Right atrium auricular region (tissue), 2 donors: ENCODE measurements at regions not wholly inside any gene's neighbourhood (a gene's known extent, or its start where the extent isn't known, plus 50 kb on each side); places are given as distances from the start of the nearest gene placed in this dataset.
A peak's percentile ranks its signal among the peaks of the same experiment; 100 is the strongest.

Experiments used
- DNase-seq: peaks from one replicate; pipeline ENCODE4 v3.0.0-alpha.2; 2019; ENCODE audit warnings: low spot score
- H3K27ac ChIP-seq, 2 donors: fragments of 200-600 bp; sonication (generic); 1 replicate in 1 of 2; 2 replicates in 1 of 2; pipeline ENCODE4 v1.5.1; 2016 to 2019
- H3K27me3 ChIP-seq, 2 donors: fragments of 200-600 bp; sonication (generic); one replicate each; pipeline versions ENCODE4 v1.5.1 to v1.6.0; 2017 to 2019
- H3K36me3 ChIP-seq: fragments of 200-600 bp; sonication (generic); one replicate; pipeline ENCODE4 v1.5.1; 2016
- H3K4me1 ChIP-seq, 2 donors: fragments of 200-600 bp; sonication (generic); one replicate each; pipeline versions ENCODE4 v1.5.1 to v1.6.0; 2017 to 2019
- H3K4me3 ChIP-seq, 2 donors: fragments of 200-600 bp; sonication (generic); 1 replicate in 1 of 2; 2 replicates in 1 of 2; pipeline ENCODE4 v1.5.1; 2017 to 2019; ENCODE audit warnings: mild to moderate bottlenecking in 1 of 2, moderate library complexity in 1 of 2
- H3K9me3 ChIP-seq, 2 donors: fragments of 200-600 bp; sonication (generic); one replicate each; pipeline ENCODE4 v1.5.1; 2019
- TF ChIP-seq, protein P1 (sequence below), 2 donors: fragments of 200-600 bp; sonication (generic); IDR thresholded peaks; one replicate each; pipeline ENCODE4 v1.5.1; 2019; ENCODE audit warnings: antibody characterized with exemption in 2 of 2

DNA sequence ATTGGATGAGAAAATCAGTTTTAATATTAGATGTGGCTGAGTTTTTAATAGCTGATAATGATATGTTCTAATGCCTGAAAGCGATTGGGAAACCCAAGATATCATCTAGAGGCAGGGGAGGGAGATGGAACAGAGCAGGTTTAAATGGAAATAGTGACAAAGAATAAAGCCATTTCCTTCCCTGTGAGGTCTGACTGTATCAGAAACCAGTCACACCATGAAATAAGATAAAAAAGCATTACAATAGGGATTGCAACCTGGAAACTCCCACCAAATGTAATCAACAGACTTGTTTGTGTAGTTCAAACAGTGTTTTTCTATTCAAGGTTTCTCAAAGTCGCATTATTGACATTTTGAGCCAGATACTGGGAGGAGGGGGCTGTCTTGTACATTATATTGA, 110.1 kb upstream of the SMIM23 start:
- DNase-seq, result no peak
- no peak overlapping the region for H3K4me3 ChIP-seq
- H3K27me3 ChIP-seq, result no peaks in the 10 kb centered on the region
- TF ChIP-seq, protein P1, sequence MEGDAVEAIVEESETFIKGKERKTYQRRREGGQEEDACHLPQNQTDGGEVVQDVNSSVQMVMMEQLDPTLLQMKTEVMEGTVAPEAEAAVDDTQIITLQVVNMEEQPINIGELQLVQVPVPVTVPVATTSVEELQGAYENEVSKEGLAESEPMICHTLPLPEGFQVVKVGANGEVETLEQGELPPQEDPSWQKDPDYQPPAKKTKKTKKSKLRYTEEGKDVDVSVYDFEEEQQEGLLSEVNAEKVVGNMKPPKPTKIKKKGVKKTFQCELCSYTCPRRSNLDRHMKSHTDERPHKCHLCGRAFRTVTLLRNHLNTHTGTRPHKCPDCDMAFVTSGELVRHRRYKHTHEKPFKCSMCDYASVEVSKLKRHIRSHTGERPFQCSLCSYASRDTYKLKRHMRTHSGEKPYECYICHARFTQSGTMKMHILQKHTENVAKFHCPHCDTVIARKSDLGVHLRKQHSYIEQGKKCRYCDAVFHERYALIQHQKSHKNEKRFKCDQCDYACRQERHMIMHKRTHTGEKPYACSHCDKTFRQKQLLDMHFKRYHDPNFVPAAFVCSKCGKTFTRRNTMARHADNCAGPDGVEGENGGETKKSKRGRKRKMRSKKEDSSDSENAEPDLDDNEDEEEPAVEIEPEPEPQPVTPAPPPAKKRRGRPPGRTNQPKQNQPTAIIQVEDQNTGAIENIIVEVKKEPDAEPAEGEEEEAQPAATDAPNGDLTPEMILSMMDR (IDR thresholded peaks at IDR 0.05), result no peak
- peaks cover 0 to 6% of the 10 kb centered on the region in 2 donors for H3K9me3 ChIP-seq
- no peaks in the 10 kb centered on the region for H3K36me3 ChIP-seq
- H3K4me1 ChIP-seq, result no peaks in the 10 kb centered on the region
- H3K27ac ChIP-seq, result no peak overlapping the region

DNA sequence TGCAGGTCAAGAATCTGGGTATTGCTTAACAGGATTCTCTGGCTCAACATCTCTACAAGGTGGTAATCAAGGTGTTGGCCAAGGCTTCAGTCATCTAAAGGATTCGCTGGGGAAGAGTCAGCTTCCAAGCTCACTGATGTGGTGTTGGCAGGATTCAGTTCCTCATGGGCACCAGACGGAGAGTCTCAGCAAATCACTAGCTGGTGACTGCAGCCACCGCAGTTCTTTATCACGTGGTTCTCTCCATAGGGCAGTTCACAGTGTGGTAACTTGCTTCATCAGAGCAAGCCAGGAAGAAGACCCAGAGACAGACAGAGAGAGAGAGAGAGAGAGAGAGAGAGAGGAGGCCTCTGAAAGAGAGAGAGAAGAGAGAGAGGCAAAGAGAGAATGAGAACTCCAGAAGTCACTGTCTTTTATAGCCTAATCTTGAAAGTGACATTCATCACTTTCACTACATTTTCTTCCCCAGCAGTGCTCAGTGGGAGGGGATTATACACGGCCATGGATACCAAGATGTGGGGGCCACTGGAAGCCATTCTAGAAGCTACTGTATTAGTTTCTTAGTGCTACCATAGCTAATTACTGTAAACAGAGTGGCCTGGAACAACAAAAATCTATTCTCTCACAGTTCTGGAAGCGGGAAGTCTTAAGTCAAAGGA, 109.2 kb upstream of the SMIM23 start:
- no peak overlapping the region for H3K27ac ChIP-seq
- no peaks in the 10 kb centered on the region for H3K36me3 ChIP-seq
- H3K4me3 ChIP-seq, result no peak overlapping the region
- H3K9me3 ChIP-seq, result peaks cover 0 to 6% of the 10 kb centered on the region in 2 donors
- TF ChIP-seq, protein P1 (IDR thresholded peaks at IDR 0.05), result no peak
- H3K27me3 ChIP-seq, result no peaks in the 10 kb centered on the region
- DNase-seq, result peak; percentile 57
- H3K4me1 ChIP-seq, result no peaks in the 10 kb centered on the region

DNA sequence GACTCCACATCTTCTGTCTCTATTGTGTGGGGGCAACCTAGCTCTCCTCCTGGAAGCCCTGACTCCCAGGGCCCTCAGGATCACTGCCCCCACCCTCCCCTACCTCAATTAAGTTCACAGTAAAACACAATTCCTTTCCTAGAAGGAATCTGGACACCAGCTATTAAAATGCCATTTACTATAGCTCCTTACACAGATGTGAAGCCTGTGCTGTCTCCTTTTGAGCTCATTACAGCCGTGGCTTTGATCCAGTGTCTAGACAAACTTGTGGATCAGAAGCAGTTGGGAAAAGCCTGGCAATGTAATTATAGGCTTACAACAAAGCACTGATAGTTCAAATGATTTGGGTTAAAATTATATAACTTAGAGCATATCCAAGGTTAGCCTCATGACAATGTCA, 107.0 kb upstream of the SMIM23 start:
- Histone ChIP-seq H3K4me1 (no peaks in the 10 kb centered on the region), H3K27me3 (no peaks in the 10 kb centered on the region), H3K9me3 (peaks cover 0 to 5% of the 10 kb centered on the region in 2 donors), H3K4me3 (no peak overlapping the region), H3K27ac (no peak overlapping the region), H3K36me3 (no peaks in the 10 kb centered on the region)
- TF ChIP-seq, protein P1 (IDR thresholded peaks at IDR 0.05), result no peak
- no peak for DNase-seq

DNA sequence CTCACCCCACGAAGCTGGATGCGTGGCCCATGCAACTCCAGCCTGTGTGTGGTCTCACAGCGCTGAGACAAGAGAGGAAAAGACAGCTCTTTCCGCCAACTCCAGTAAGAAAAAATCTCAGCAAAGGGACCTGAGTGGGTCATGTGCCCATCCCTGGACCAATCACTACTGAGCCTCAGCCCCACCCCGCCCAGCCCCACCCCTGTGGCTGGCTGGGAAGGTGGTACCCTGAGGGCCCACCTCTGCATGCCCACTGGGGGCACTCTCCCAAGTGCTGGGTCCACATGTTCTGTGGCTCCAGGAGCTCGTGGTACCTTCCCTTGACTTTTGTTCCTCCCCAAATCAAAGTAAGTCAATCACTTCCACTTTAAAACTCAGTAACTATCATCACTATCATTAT, 105.1 kb upstream of the SMIM23 start:
- Histone ChIP-seq H3K36me3 (no peaks in the 10 kb centered on the region), H3K9me3 (no peaks in the 10 kb centered on the region), H3K27me3 (no peaks in the 10 kb centered on the region), H3K27ac (no peak overlapping the region), H3K4me3 (no peak overlapping the region), H3K4me1 (no peaks in the 10 kb centered on the region)
- TF ChIP-seq, protein P1 (IDR thresholded peaks at IDR 0.05), result no peak
- DNase-seq, result no peak

DNA sequence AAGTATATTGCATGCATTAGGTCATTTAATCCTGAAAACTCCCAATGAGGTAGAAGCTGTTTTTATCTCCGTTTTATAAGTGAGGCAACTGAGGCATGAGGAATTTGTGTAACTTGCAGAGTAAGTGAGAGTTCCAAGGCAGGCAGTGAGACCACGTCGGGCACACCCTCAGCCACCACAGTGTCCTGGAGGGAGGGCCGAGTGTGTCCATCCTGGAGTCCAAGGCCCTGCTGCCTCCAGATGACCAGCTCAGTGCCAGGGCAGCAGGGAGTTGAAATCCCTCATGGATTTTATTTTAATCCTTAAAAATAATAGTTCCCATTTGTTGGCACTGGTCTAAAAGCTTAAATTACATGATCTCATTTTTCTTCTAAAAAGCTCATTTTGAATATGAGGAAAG, 104.6 kb upstream of the SMIM23 start:
- DNase-seq, result no peak
- Histone ChIP-seq H3K4me3 (no peak overlapping the region), H3K4me1 (no peaks in the 10 kb centered on the region), H3K36me3 (no peaks in the 10 kb centered on the region), H3K27ac (no peak overlapping the region), H3K9me3 (no peaks in the 10 kb centered on the region), H3K27me3 (no peaks in the 10 kb centered on the region)
- TF ChIP-seq, protein P1 (IDR thresholded peaks at IDR 0.05), result no peak

DNA sequence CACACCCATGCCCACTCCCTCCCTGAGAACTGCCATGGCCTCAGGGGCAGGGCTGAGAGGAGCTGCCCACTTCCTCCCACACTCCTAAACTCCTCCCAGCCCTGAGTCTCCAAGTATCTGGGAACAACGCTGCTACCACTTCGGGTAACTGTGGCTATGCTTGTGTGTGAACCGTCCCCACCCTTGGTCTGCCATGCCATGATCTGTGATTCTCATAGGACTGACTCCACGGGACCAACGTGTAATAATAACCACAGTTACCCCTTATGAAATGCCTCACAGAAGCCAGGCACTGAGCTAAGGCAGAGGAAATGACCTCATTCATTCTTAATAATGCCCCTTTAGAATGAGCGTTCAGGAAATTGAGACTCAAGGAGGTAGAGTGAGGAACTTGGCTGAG, 103.9 kb upstream of the SMIM23 start:
- H3K4me1 ChIP-seq, result no peaks in the 10 kb centered on the region
- no peak for DNase-seq
- H3K36me3 ChIP-seq, result no peaks in the 10 kb centered on the region
- no peak overlapping the region for H3K27ac ChIP-seq
- H3K27me3 ChIP-seq, result no peaks in the 10 kb centered on the region
- no peaks in the 10 kb centered on the region for H3K9me3 ChIP-seq
- TF ChIP-seq, protein P1 (IDR thresholded peaks at IDR 0.05), result no peak
- H3K4me3 ChIP-seq, result no peak overlapping the region
